ENCODE measurements at regions not wholly inside any gene's neighbourhood (a gene's known extent, or its start where the extent isn't known, plus 50 kb on each side); places are given as distances from the start of the nearest gene placed in this dataset.

DNA sequence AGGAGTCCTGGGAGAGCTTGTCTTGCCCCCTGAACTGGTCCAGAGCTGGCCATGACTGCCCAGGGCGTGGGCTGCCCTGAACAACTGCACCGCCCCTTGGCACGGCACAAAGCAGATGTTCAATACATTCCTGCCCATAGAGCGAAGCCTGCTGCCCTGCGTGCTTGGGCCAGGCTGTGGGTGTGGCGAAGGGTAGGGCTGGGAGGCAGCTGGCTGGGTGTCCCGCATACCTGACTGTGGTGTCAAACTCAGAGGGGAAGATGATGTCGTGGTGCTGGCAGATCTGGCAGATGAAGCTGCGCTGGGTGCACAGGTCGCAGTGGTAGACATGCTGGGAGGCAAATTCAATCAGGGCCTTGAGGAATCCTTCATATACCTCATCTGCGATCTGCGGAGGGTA lies 124.2 kb upstream of the SMURF2 start:
- Histone ChIP-seq H3K4me3 (peak overlapping the region in 1 of 4 donors; percentile 11), H3K4me1 (peaks cover 12 to 38% (median 14%) of the 10 kb centered on the region in 3 donors), H3K27me3 (peaks cover 0 to 36% (median 0%) of the 10 kb centered on the region in 4 donors), H3K9me3 (no peaks in the 10 kb centered on the region), H3K36me3 (peaks cover 5 to 71% (median 14%) of the 10 kb centered on the region in 3 donors), H3K27ac (peak overlapping the region; percentile 46 to 83 (median 72))
- DNase-seq: no peak
- WGBS, 2 donors: 56 to 65% methylated on average over 4 to 7 of the region's 12 CpGs
- intact Hi-C loops (cut with DNase I): no loop called here
- TF ChIP-seq POLR2A (IDR thresholded peaks at IDR 0.05): no peak
- TF ChIP-seq, protein P1, sequence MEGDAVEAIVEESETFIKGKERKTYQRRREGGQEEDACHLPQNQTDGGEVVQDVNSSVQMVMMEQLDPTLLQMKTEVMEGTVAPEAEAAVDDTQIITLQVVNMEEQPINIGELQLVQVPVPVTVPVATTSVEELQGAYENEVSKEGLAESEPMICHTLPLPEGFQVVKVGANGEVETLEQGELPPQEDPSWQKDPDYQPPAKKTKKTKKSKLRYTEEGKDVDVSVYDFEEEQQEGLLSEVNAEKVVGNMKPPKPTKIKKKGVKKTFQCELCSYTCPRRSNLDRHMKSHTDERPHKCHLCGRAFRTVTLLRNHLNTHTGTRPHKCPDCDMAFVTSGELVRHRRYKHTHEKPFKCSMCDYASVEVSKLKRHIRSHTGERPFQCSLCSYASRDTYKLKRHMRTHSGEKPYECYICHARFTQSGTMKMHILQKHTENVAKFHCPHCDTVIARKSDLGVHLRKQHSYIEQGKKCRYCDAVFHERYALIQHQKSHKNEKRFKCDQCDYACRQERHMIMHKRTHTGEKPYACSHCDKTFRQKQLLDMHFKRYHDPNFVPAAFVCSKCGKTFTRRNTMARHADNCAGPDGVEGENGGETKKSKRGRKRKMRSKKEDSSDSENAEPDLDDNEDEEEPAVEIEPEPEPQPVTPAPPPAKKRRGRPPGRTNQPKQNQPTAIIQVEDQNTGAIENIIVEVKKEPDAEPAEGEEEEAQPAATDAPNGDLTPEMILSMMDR (IDR thresholded peaks at IDR 0.05): peak in 1 of 6 experiments; percentile 28

DNA sequence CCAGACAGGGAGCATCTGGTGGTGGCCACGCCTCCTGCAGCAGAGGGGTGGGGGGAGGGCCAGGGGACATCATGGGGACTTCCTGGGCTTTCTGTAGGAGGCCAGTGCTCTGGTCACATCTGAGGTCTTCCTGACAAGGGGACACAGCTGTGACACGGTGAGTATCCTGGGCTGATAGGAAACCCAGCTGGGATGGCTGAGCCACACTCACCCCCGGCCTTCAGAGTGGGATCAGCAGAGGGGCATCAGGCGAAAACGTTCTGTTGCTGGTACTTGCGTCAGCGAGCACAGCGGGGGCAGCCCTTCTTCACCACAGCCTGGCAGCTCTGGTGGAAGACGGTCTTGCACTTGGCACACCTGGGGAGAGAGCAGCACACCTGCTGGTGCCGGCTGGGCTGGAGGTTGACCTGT lies 122.9 kb upstream of the SMURF2 start:
- peaks cover 0 to 49% (median 0%) of the 10 kb centered on the region in 4 donors for H3K27me3 ChIP-seq
- H3K27ac ChIP-seq: no peak overlapping the region
- peaks cover 24 to 51% (median 24%) of the 10 kb centered on the region in 3 donors for H3K4me1 ChIP-seq
- TF ChIP-seq POLR2A (IDR thresholded peaks at IDR 0.05): no peak
- TF ChIP-seq, protein P1 (IDR thresholded peaks at IDR 0.05): no peak
- intact Hi-C loops (cut with DNase I): no loop called here
- WGBS, 2 donors: 86 to 96% methylated on average over 1 to 4 of the region's 10 CpGs
- no peak overlapping the region for H3K4me3 ChIP-seq
- DNase-seq: no peak
- no peaks in the 10 kb centered on the region for H3K9me3 ChIP-seq
- H3K36me3 ChIP-seq: peaks cover 5 to 58% (median 14%) of the 10 kb centered on the region in 3 donors

DNA sequence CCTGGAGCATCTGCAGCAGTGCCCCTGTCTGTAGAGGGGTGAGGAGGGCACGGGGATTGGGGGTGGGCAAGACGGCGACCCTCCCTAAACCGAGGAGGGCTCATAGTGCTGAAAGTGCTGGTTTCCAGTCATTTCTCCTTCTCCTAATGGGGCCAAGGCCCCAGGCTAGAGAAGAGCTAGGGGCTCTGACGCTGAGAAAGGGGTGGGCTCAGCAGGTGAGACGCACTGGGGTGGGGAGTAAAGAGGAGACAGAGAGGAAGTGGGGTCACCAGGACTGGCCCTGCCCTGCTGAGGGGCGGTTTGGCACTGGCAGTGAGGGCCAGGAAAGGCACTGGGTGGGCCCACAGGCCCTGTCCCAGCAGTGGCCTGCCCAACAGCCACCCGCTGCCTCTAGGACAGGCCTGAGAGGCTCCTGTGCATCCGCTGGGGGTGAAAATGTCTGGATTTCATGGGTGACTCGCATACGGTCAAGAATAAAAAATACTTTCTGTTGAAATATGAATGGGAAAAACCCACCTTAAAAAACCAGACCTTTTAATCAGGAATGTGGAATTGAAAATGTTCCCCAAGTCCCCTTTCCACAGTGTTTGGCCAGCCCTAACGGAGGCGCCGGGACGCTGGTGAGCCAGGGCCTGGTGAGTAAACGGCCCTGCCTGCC lies 122.4 kb upstream of the SMURF2 start:
- WGBS, 2 donors: 77 to 93% methylated on average over 8 to 10 of the region's 16 CpGs
- Histone ChIP-seq H3K36me3 (peaks cover 5 to 56% (median 14%) of the 10 kb centered on the region in 3 donors), H3K9me3 (no peaks in the 10 kb centered on the region), H3K4me3 (no peak overlapping the region), H3K27ac (no peak overlapping the region), H3K4me1 (peaks cover 29 to 56% (median 29%) of the 10 kb centered on the region in 3 donors), H3K27me3 (peaks cover 0 to 54% (median 0%) of the 10 kb centered on the region in 4 donors)
- TF ChIP-seq, protein P1 (IDR thresholded peaks at IDR 0.05): no peak
- no peak for TF ChIP-seq POLR2A (IDR thresholded peaks at IDR 0.05)
- DNase-seq: no peak
- intact Hi-C loops (cut with DNase I): no loop called here

DNA sequence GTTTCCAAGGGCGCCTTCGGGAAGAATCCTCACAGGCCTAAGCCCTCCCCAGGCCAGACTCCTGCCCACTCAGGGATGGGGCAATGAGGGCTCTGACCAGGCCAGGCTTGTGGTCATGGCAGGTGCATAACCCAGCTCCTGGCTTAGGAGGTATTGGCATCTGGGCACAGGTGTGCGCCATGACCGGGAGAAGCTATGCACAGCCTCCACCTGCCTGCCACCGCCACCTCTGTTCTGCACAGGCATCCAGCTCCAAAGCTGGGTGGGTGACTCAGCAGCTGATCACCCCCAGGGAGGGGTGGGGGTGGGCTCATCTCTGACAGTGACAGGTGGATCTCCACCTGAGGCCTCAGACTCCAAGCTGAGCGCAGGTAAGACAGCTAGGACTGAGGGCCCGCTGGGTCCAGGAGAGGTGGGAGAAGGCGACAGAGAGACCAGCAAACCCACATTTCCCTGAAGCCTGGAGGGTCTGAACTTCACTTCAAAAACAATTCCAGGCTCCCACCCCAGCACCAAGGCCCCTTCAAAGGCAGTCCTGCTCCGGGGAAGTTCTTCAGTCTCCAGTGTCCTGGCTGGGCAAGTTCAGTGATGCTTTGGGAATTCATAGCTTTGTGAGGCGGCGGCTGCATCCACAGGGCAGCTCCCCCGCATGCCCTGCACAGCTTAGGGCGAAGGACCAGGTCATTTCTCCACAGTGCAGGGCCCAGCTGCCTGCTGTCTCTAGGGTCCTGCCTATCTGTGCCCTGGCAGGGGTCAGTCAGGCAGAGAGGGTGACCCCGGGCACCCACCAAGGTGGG lies 121.6 kb upstream of the SMURF2 start:
- Histone ChIP-seq H3K4me3 (no peak overlapping the region), H3K27ac (peak overlapping the region in 1 of 4 donors; percentile 13), H3K4me1 (peaks cover 36 to 63% (median 36%) of the 10 kb centered on the region in 3 donors), H3K27me3 (peaks cover 0 to 61% (median 0%) of the 10 kb centered on the region in 4 donors), H3K36me3 (peaks cover 5 to 50% (median 14%) of the 10 kb centered on the region in 3 donors), H3K9me3 (no peaks in the 10 kb centered on the region)
- DNase-seq: no peak
- 86 to 93% methylated on average over 5 to 6 of the region's 14 CpGs for WGBS, 2 donors
- intact Hi-C loops (cut with DNase I): no loop called here
- TF ChIP-seq POLR2A (IDR thresholded peaks at IDR 0.05): no peak

DNA sequence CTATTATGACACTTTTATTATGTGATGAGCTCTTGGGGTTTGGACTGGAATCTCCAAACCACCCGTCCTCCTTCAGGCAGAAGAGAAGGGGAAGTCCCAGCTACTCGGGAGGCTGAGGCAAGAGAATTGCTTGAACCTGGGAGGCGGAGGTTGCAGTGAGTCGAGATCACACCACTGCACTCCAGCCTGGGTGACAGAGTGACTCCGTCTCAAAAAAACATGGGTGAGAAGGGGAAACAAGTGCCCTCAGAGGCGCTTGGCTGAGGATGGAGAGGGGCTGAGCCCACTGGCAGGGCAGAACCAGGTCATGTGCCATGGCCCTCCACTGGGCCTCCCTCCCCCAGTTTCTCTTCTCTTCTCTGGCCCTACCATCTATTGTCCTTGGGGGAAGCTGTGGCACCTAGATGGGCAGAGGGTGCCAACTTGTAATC lies 120.9 kb upstream of the SMURF2 start:
- 71 to 77% methylated on average over 5 to 6 of the region's 6 CpGs for WGBS, 2 donors
- peaks cover 0 to 68% (median 0%) of the 10 kb centered on the region in 4 donors for H3K27me3 ChIP-seq
- H3K4me3 ChIP-seq: no peak overlapping the region
- H3K36me3 ChIP-seq: peaks cover 5 to 52% (median 14%) of the 10 kb centered on the region in 3 donors
- no peaks in the 10 kb centered on the region for H3K9me3 ChIP-seq
- peak overlapping the region in 1 of 4 donors; percentile 13 for H3K27ac ChIP-seq
- TF ChIP-seq, protein P1 (IDR thresholded peaks at IDR 0.05): no peak
- TF ChIP-seq POLR2A (IDR thresholded peaks at IDR 0.05): no peak
- no peak for DNase-seq
- intact Hi-C loops (cut with DNase I): no loop called here
- H3K4me1 ChIP-seq: peaks cover 41 to 67% (median 44%) of the 10 kb centered on the region in 3 donors
